IMR-90 (cell line): ENCODE measurements at regions not wholly inside any gene's neighbourhood (a gene's known extent, or its start where the extent isn't known, plus 50 kb on each side); places are given as distances from the start of the nearest gene placed in this dataset.

ENCODE experiments used
- ATAC-seq: fragments of 200-7000 bp; cut with Tn5 transposase; 2 replicates; pipeline ENCODE4 v1.9.1; 2020; ENCODE audit warnings: low read depth, mild to moderate bottlenecking, moderate library complexity
- BruUV-seq: library from RNA; stranded (reverse); fragments of 400-500 nt; replicated peaks from 2 replicates; lab custom pipeline; 2021; lab: Mats Ljungman, UMichigan
- CTCF ChIA-PET: fragments of 300-600 bp; formaldehyde crosslinking; extraction: SDS; loops from one replicate; lab custom pipeline; 2021; ENCODE audit warnings: antibody characterized with exemption; lab: Yijun Ruan, JAX
- POLR2A ChIA-PET: fragments of 300-600 bp; sonication (Branson Sonifier 250); formaldehyde crosslinking; loops from one replicate; lab custom pipeline; 2022; ENCODE audit warnings: antibody characterized with exemption; ENCODE audit not compliant: unreplicated experiment; lab: Charles Lee
- DNase-seq: peaks from one replicate; pipeline ENCODE4 v3.0.0; 2013
- H2AFZ ChIP-seq: replicated peaks from 2 replicates; pipeline ENCODE3; 2013; ENCODE audit warnings: low read length, mild to moderate bottlenecking; ENCODE audit not compliant: poor library complexity
- H2AK5ac ChIP-seq: 2 replicates; pipeline ENCODE4 v1.6.1; 2013; ENCODE audit warnings: low read depth, low read length, inconsistent platforms
- H2AK9ac ChIP-seq: replicated peaks from 2 replicates; pipeline ENCODE3; 2013; ENCODE audit warnings: mild to moderate bottlenecking, low read depth, low read length, moderate library complexity; ENCODE audit not compliant: poor library complexity
- H2BK120ac ChIP-seq: 2 replicates; pipeline ENCODE4 v1.6.1; 2013; ENCODE audit warnings: low read depth, low read length, inconsistent platforms
- H2BK15ac ChIP-seq: 3 replicates; pipeline ENCODE4 v1.6.1; 2013; ENCODE audit warnings: low read depth, low read length, inconsistent platforms
- H2BK20ac ChIP-seq: 2 replicates; pipeline ENCODE4 v1.6.1; 2013; ENCODE audit warnings: low read depth, mild to moderate bottlenecking, inconsistent platforms, low read length, moderate library complexity
- H2BK5ac ChIP-seq: 2 replicates; pipeline ENCODE4 v1.6.1; 2013; ENCODE audit warnings: mild to moderate bottlenecking, low read depth, low read length, inconsistent platforms; ENCODE audit not compliant: poor library complexity, severe bottlenecking
- H3K14ac ChIP-seq: replicated peaks from 2 replicates; pipeline ENCODE4 v1.6.1; 2013; ENCODE audit warnings: low read depth, low read length, inconsistent platforms
- H3K18ac ChIP-seq: 2 replicates; pipeline ENCODE4 v1.6.1; 2013; ENCODE audit warnings: low read depth, low read length, control low read depth
- H3K23ac ChIP-seq: 2 replicates; pipeline ENCODE4 v1.6.1; 2013; ENCODE audit warnings: low read depth, low read length, inconsistent platforms
- H3K27ac ChIP-seq: 2 replicates; pipeline ENCODE4 v1.5.1; 2013; ENCODE audit warnings: mild to moderate bottlenecking, control low read depth, low read length; ENCODE audit not compliant: insufficient read depth
- H3K27me3 ChIP-seq: 2 replicates; pipeline ENCODE4 v1.6.1; 2013; ENCODE audit warnings: low read length; ENCODE audit not compliant: control insufficient read depth, insufficient read depth
- H3K36me3 ChIP-seq: 2 replicates; pipeline ENCODE4 v1.6.1; 2013; ENCODE audit warnings: low read length, mixed read lengths; ENCODE audit not compliant: control insufficient read depth, insufficient read depth
- H3K4ac ChIP-seq: 2 replicates; pipeline ENCODE4 v1.6.1; 2013; ENCODE audit warnings: low read depth, low read length, inconsistent platforms
- H3K4me1 ChIP-seq: 2 replicates; pipeline ENCODE4 v1.6.1; 2013; ENCODE audit warnings: low read length, mixed read lengths; ENCODE audit not compliant: control insufficient read depth, insufficient read depth
- H3K4me2 ChIP-seq: 2 replicates; pipeline ENCODE4 v1.6.1; 2013; ENCODE audit warnings: low read depth, mild to moderate bottlenecking, control low read depth, low read length, moderate library complexity
- H3K4me3 ChIP-seq: 2 replicates; pipeline ENCODE4 v1.5.1; 2013; ENCODE audit warnings: low read depth, mild to moderate bottlenecking, control low read depth, low read length, moderate library complexity; ENCODE audit not compliant: insufficient read depth
- H3K56ac ChIP-seq: 2 replicates; pipeline ENCODE4 v1.6.1; 2013; ENCODE audit warnings: low read length, inconsistent platforms; ENCODE audit not compliant: insufficient read depth; ENCODE audit errors: extremely low read depth
- H3K79me1 ChIP-seq, 2 experiments: 2 replicates each; pipeline ENCODE4 v1.6.1; 2013; ENCODE audit warnings: low read length in 2 of 2, inconsistent platforms in 1 of 2, low read depth in 1 of 2
- H3K9ac ChIP-seq: 2 replicates; pipeline ENCODE4 v1.6.1; 2013; ENCODE audit warnings: low read depth, low read length, control low read depth
- H3K9me1 ChIP-seq: 2 replicates; pipeline ENCODE4 v1.6.1; 2013; ENCODE audit warnings: low read length, inconsistent platforms; ENCODE audit not compliant: insufficient read depth
- H3K9me3 ChIP-seq: 2 replicates; pipeline ENCODE4 v1.6.1; 2013; ENCODE audit warnings: low read length; ENCODE audit not compliant: control insufficient read depth, insufficient read depth
- H4K20me1 ChIP-seq: 2 replicates; pipeline ENCODE4 v1.6.1; 2013; ENCODE audit warnings: low read length, inconsistent platforms; ENCODE audit not compliant: insufficient read depth
- H4K5ac ChIP-seq: 2 replicates; pipeline ENCODE4 v1.6.1; 2013; ENCODE audit warnings: mild to moderate bottlenecking, low read depth, low read length, control low read depth
- H4K8ac ChIP-seq, 2 experiments: 2 replicates each; pipeline ENCODE4 v1.6.1; 2013; ENCODE audit warnings: low read depth in 2 of 2, low read length in 2 of 2, control low read depth in 1 of 2, inconsistent platforms in 1 of 2
- H4K91ac ChIP-seq: 2 replicates; pipeline ENCODE4 v1.6.1; 2013; ENCODE audit warnings: low read depth, low read length, inconsistent platforms; ENCODE audit not compliant: insufficient read depth
- CEBPB ChIP-seq: IDR thresholded peaks from 2 replicates; pipeline ENCODE4 v1.6.1; 2012; ENCODE audit warnings: low read depth, low read length, improper control_type of control experiment
- CHD1 ChIP-seq: IDR thresholded peaks from 2 replicates; pipeline ENCODE4 v1.6.1; 2012; ENCODE audit warnings: low read depth, low read length, improper control_type of control experiment
- CTCF ChIP-seq: conservative IDR thresholded peaks from 2 replicates; pipeline ENCODE4 v1.5.1; 2012; ENCODE audit warnings: mild to moderate bottlenecking, low read depth, low read length, improper control_type of control experiment
- FOS ChIP-seq: fragments of 150-350 bp; IDR thresholded peaks from 2 replicates; pipeline ENCODE4 v1.6.1; 2016; ENCODE audit warnings: low read depth, low read length
- MAFK ChIP-seq: IDR thresholded peaks from 2 replicates; pipeline ENCODE4 v1.6.1; 2012; ENCODE audit warnings: low read depth, low read length, improper control_type of control experiment
- MAZ ChIP-seq: IDR thresholded peaks from 2 replicates; pipeline ENCODE4 v1.6.1; 2012; ENCODE audit warnings: low read depth, mild to moderate bottlenecking, low read length, improper control_type of control experiment, moderate library complexity, borderline replicate concordance
- MXI1 ChIP-seq: IDR thresholded peaks from 2 replicates; pipeline ENCODE4 v1.6.1; 2012; ENCODE audit warnings: low read depth, mild to moderate bottlenecking, low read length, moderate library complexity, borderline replicate concordance
- POLR2A ChIP-seq: IDR thresholded peaks from 2 replicates; pipeline ENCODE4 v1.6.1; 2012; ENCODE audit warnings: mild to moderate bottlenecking, low read depth, low read length
- RAD21 ChIP-seq: IDR thresholded peaks from 2 replicates; pipeline ENCODE4 v1.6.1; 2012; ENCODE audit warnings: low read length, improper control_type of control experiment
- RFX5 ChIP-seq: IDR thresholded peaks from 2 replicates; pipeline ENCODE4 v1.8.0; 2012; ENCODE audit warnings: low read depth, mild to moderate bottlenecking, low read length, moderate library complexity
- SMC3 ChIP-seq: fragments of 150-350 bp; IDR thresholded peaks from 2 replicates; pipeline ENCODE4 v1.6.1; 2016; ENCODE audit warnings: low read depth, mild to moderate bottlenecking, antibody characterized with exemption, low read length, moderate library complexity
- WGBS, 2 experiments: methylation state at CpG; one replicate each; pipeline versions ENCODE4 v1.1.5 to v1.1.7; 2013; ENCODE audit warnings: missing lambda C conversion rate in 2 of 2; ENCODE audit not compliant: insufficient read length in 1 of 2; ENCODE audit errors: extremely low coverage in 2 of 2; 5-methylcytosine and 5-hydroxymethylcytosine counted together
- dilution Hi-C: fragments of 300-500 bp; cut with HindIII; formaldehyde crosslinking; loops from one replicate; pipeline ENCODE4 v1.14.3; 2018; ENCODE audit warnings: low sequenced_read_pairs; ENCODE audit not compliant: unreplicated experiment
- in situ Hi-C: fragments of 300-500 bp; cut with MboI; formaldehyde crosslinking; loops from 3 replicates; pipeline ENCODE4 v1.14.3; 2019; ENCODE audit warnings: low sequenced_read_pairs, inconsistent platforms, mixed read lengths
- intact Hi-C: fragments of 100-400 bp; cut with micrococcal nuclease; formaldehyde crosslinking; loops from 2 replicates; pipeline ENCODE4 v1.10.0; 2022
- TF ChIP-seq, protein P1 (sequence below): fragments of 150-350 bp; IDR thresholded peaks from 2 replicates; pipeline ENCODE4 v1.6.1; 2016; ENCODE audit warnings: low read depth, mild to moderate bottlenecking, low read length, moderate library complexity, borderline replicate concordance

- no peak overlapping the region for H3K27ac ChIP-seq
- no peaks in the 10 kb centered on the region for H3K79me1 ChIP-seq
- no CpG with 5 or more reads among the region's 1 CpG for WGBS, 2 experiments
- no peak overlapping the region for H3K9ac ChIP-seq
- H4K20me1 ChIP-seq, result no peaks in the 10 kb centered on the region
- no TSS peak for BruUV-seq
- H3K4me1 ChIP-seq, result peaks cover 2% of the 10 kb centered on the region
- ChIA-PET POLR2A (no interaction called here), CTCF (no interaction called here)
- peaks cover 3% of the 10 kb centered on the region; the same call in 1 of the 2 replicates for H3K9me1 ChIP-seq
- H3K18ac ChIP-seq, result no peak overlapping the region
- no peak overlapping the region for H2AK9ac ChIP-seq
- no peak overlapping the region for H2BK20ac ChIP-seq
- H2AK5ac ChIP-seq, result no peak overlapping the region
- no peak for ATAC-seq
- H4K91ac ChIP-seq, result no peak overlapping the region
- in situ Hi-C loops, result no loop called here
- H3K56ac ChIP-seq, result no peak overlapping the region
- no peak overlapping the region for H3K4ac ChIP-seq
- no peaks in the 10 kb centered on the region for H3K36me3 ChIP-seq
- H3K4me2 ChIP-seq, result no peak overlapping the region
- no peak overlapping the region for H2BK5ac ChIP-seq
- no peaks in the 10 kb centered on the region for H3K9me3 ChIP-seq
- no peak overlapping the region for H4K8ac ChIP-seq
- H2BK15ac ChIP-seq, result no peak overlapping the region
- no peak for DNase-seq
- TF ChIP-seq MAFK, result no peak
- TF ChIP-seq, protein P1, sequence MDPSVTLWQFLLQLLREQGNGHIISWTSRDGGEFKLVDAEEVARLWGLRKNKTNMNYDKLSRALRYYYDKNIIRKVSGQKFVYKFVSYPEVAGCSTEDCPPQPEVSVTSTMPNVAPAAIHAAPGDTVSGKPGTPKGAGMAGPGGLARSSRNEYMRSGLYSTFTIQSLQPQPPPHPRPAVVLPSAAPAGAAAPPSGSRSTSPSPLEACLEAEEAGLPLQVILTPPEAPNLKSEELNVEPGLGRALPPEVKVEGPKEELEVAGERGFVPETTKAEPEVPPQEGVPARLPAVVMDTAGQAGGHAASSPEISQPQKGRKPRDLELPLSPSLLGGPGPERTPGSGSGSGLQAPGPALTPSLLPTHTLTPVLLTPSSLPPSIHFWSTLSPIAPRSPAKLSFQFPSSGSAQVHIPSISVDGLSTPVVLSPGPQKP, result no peak
- no peak for TF ChIP-seq RFX5
- TF ChIP-seq POLR2A, result no peak
- no peak for TF ChIP-seq CEBPB
- no peak for TF ChIP-seq RAD21
- TF ChIP-seq MXI1, result no peak
- TF ChIP-seq SMC3, result no peak
- TF ChIP-seq MAZ, result no peak
- no peak for TF ChIP-seq CHD1
- TF ChIP-seq FOS, result no peak
- TF ChIP-seq CTCF, result no peak
- intact Hi-C loops, result no loop called here
- dilution Hi-C loops, result no loop called here
- H3K27me3 ChIP-seq, result no peaks in the 10 kb centered on the region
- H3K4me3 ChIP-seq, result no peak overlapping the region
- H3K14ac ChIP-seq, result no peak overlapping the region
- no peak overlapping the region for H3K23ac ChIP-seq
- no peak overlapping the region for H4K5ac ChIP-seq
- no peak overlapping the region for H2AFZ ChIP-seq
- H2BK120ac ChIP-seq, result no peak overlapping the region
These were observed 185.8 kb upstream of the C1QTNF7 start for GRCh38 chr4:15242021-15242420.
